SH-SY5Y (cell line): ENCODE measurements at regions not wholly inside any gene's neighbourhood (a gene's known extent, or its start where the extent isn't known, plus 50 kb on each side); places are given as distances from the start of the nearest gene placed in this dataset.

Experiments
- GATA2 ChIP-seq: IDR thresholded peaks from 2 replicates; pipeline ENCODE4 v1.6.1; 2011; ENCODE audit warnings: mild to moderate bottlenecking, low read depth, low read length
- GATA3 ChIP-seq: IDR thresholded peaks from 2 replicates; pipeline ENCODE4 v1.6.1; 2011; ENCODE audit warnings: low read depth, mild to moderate bottlenecking, low read length, moderate library complexity

GRCh38 chr2:57509189-57509588, 537.4 kb upstream of the VRK2 start:
- TF ChIP-seq GATA2 (no peak), GATA3 (no peak)
